GM18861 (cell line): ENCODE measurements at regions not wholly inside any gene's neighbourhood (a gene's known extent, or its start where the extent isn't known, plus 50 kb on each side); places are given as distances from the start of the nearest gene placed in this dataset.

Experiments used
- ATAC-seq: cut with Tn5 transposase; IDR thresholded peaks from one replicate; pipeline ENCODE4 v1.9.1; 2021; ENCODE audit not compliant: unreplicated experiment

DNA sequence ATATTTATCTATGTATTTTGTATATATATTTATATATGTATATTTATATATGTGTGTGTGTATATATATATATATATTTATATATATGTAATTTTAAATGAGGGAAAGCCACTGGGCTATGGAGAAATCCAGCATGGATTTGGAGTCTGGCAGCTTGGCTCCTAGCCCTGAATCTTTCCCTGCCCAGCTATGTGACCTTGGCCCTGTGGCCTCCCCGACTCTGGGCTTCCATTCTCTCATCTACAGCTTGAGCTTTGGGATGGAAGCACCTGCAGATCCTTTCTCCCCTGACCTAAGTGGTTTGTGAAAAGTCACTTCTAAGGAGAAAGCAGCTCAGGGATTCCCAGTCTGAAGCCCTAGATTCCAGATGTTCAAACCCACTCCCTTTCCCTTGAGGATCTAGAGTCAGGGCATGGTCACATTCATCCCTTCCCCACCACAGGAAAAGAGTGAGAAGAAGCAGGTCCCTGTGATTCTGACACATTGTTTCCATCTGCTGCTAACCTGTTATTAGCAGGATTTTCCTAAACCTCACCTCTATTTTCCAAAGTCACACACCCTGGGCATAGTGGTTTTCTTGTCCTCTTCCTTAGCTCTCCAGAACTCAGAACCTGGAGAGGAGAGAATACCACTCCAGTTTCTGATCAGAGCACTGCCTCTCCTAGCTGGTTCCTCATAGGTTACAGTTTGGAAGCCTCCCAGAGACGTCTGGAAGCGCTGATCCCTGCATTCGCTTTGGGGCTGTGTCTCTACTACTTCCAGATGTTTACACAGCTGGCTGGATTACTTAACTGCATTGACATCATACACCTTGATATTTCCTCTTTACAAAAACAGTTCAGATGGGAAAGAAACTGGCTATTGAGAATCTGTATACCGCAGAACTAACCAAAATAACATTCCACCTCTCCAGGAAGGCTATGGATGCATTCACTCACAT is 327.5 kb upstream of the ZMIZ1 start:
- no peak for ATAC-seq

- no peak for ATAC-seq
Observed at GRCh38 chr10:78742406-78742729, 326.4 kb upstream of the ZMIZ1 start.

DNA sequence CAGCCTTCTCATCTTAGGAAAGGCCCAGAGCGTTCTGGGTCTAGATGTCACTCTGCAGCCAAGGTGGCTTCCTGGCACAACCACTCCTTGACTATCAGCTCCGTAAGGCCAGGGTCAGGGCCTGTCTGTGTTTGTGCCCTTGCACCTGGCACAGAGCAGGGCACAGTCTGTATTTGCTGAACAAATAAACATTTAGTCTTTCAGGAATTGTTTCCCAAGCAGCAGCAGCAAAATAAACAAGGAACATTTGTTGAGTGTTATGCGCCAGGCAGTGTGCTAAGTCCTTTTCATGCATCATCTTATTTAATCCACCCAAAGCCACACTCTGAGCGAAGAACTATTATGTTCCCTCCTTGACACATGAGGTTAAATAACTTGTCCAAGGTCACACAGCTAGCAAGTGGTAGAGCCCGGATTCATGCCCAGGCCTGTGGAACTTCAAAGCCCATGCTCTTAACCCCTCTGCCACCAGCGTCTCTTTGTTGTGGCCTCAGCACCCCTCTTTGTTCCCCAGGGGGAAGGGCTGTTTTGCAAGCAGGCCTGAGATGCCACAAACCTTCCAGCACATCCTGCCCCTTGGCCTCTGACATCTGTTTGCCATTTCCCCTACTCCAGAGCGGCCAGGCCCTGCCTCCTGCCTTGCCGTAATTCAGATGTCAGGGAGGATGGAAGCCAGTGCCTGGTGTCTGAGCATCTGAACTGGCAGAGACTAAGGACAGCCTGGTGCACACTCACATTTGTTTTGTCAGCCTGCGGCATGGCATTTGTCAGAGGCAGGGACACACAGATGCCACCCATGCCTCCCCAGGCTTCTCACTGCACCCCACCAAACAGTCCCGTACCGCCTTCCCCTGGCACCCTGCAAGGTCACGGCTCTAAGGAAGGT is 325.8 kb upstream of the ZMIZ1 start:
- ATAC-seq, result no peak

DNA sequence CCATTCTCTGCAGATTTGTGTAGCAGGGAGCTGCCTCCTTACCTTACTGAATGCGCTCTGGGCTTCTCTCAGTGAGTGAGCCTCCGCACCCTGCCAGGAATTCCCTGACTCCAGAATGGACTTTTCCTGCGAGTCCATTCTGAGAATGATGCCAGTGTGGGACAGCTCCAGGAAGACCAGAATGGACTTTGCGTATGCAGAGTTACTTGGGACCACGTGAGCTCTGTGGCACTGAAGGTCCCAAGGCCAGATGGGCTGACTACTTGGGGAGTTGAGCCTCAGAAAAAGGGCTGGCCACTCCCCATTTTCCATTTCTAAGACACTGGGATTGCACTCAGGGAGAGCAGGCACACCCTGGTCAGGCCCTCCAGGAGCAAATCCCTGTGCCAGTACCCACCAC is 324.7 kb upstream of the ZMIZ1 start:
- no peak for ATAC-seq

- ATAC-seq, result no peak
Observed at GRCh38 chr10:78744491-78745090, 324.2 kb upstream of the ZMIZ1 start.

GRCh38 chr10:78745441-78745840 is 323.3 kb upstream of the ZMIZ1 start:
- ATAC-seq, result no peak

DNA sequence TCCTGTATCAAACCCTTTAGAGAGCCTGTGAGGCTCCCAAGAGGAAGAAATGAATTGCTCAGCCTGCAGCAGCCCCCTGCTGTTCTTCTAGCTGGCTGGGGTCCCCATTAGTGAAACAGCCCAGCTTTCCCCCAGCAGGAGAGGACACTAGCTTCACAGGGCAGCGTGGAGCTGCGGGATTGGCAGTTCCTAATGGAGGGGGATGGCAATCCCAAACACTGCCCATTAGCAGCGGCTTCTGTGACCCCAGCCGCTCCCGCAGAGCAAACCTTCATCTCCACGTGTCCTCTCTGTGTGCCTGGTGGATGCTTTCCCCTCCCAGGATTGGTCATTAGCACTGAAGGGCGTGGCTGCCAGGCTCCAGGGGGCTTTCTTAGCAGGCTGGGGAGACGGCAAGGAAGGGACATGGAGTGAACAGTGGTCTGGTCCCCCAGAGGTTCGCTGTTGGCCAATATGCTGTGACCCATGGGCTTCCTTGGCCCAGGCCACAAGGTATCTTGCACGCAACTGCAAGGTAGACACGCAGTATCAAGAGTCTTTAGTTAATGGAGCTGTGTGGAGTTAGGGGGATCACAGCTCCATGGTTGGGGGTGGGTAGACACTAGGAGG is 322.5 kb upstream of the ZMIZ1 start:
- ATAC-seq, result no peak

- no peak for ATAC-seq
Observed at GRCh38 chr10:78747401-78748234, 321.1 kb upstream of the ZMIZ1 start.

DNA sequence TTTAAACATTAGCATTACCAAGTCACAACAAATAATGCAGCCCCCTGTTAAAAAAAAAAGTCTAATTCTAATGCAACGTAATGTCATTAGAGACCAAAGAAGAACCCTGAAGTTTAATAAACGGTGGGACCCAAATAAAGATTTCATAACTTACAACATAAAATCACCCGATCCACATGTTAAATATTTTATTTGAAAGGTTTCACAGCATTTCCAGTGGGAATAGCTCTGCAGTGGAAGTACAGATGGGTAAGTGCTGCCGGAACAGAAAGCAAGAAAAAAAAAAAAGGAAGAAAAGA is 320.6 kb upstream of the ZMIZ1 start:
- no peak for ATAC-seq

DNA sequence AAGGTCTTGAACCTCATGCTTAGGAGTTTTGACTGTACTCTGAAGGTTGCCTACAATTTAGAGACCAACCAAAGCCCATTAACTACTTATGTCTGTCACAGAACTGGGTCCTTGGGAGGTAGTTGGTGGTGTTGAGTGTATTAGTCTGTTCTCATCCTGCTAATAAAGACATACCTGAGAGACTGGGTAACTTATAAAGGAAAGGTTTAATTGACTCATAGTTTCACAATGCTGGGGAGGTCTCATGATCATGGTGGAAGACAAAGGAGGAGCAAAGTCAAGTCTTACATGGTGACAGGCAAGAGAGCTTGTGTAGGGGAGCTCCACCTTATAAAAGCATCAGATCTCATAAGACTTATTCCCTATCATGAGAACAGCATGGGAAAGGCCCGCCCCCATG is 319.6 kb upstream of the ZMIZ1 start:
- ATAC-seq, result no peak

DNA sequence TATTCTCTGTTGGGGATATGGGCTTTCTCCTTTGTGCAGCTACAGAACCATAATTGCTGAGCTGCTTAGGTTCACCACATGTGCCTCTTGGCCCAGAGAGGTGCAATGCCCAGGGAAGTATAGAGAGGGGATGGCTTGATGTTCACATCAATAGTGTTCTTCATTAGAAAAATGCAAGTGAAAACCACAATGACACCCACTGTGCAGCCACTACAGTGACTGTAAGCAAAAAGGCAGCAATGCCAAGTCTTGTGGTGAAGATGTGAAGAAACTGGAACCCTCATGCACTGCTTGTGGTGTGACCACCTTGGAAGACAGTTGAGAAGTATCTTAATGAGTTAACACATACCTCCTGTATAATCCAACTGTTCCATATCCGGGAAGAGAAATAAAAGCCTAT is 318.9 kb upstream of the ZMIZ1 start:
- ATAC-seq, result no peak

- no peak for ATAC-seq
Observed at GRCh38 chr10:78750418-78750817, 318.3 kb upstream of the ZMIZ1 start.

- no peak for ATAC-seq
Observed at GRCh38 chr10:78751716-78752115, 317.1 kb upstream of the ZMIZ1 start.

DNA sequence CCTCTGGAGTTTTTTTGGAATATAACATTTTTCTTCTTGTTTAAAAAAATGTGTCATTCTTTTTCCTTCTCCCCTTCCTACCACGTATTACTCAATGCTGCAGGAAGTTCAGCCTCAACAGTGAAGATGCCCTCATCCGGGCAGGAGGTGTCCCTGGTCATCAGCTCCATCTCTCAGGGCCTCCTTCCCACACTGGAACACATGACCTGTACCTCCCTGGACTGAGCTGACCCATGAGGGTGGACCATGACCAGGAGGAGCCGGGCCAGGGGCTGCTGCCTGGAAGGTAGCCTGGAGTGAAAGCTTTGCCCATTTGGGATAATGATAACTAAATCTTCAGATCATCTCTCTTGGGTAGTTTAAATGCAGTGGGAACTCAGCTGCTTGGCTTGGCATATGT is 316.5 kb upstream of the ZMIZ1 start:
- ATAC-seq, result no peak

GRCh38 chr10:78752708-78753107 is 316.1 kb upstream of the ZMIZ1 start:
- no peak for ATAC-seq

- ATAC-seq, result no peak
Observed at GRCh38 chr10:78754269-78755062, 314.3 kb upstream of the ZMIZ1 start.

GRCh38 chr10:78755063-78755701 is 313.6 kb upstream of the ZMIZ1 start:
- ATAC-seq, result no peak

DNA sequence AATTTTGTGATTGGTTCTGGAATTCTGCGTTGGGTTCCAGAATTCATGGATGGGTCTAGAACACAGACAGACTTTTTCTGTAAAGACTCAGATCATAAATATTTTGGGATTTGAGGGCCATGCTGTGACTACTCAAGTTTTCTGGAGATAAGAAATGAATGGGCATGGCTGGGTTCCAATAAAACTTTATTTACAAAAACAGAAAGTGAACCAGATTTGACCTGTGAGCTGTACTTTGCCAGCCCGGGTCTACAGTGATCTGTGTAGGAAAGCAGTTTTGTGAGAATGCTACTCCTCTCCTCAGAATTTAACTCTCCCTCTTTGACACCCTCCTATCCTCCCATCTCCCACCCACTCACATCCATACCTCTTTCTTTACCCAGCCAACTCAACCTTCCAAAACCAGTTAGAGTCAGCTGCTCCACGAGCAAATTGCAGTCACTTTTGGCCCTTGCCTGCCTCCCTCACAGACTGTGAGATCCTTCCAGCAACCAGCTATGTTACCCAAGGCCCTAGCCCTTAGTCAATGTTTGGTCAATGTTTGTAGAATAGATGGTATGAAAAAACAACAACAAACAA is 312.8 kb upstream of the ZMIZ1 start:
- no peak for ATAC-seq
